ENCODE measurements at regions not wholly inside any gene's neighbourhood (a gene's known extent, or its start where the extent isn't known, plus 50 kb on each side); places are given as distances from the start of the nearest gene placed in this dataset.
A peak's percentile ranks its signal among the peaks of the same experiment; 100 is the strongest.

DNA sequence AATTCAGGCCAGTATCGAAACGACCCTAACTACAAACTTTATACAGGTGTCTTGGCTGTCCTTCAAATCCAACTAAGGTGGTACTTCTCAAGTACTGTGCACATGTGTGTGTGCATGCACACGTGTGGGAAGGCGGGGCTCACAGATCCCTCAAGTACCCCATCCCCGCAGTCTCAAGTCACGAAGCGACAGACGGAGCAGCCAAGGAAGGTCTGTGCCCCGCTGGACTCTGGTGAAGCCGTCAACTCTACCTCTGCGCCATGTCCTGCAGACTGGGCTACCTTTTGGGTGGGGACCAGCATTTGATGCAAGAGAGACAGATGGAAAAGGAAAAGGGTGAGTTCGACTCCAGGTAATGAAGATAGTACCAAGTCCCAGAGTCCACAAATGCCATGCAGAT is 169.0 kb downstream of the CRYBB2 start:
- H3K79me2 ChIP-seq (ENCODE audit: insufficient read depth, low read depth, low read length) = peaks cover 6% of the 10 kb centered on the region; the same call in 1 of the 2 replicates
- intact Hi-C loops (cut with micrococcal nuclease; ENCODE audit: unreplicated experiment) = no loop called here
- H2AFZ ChIP-seq (ENCODE audit: low read length) = no peak overlapping the region
- peaks cover 3% of the 10 kb centered on the region for H4K20me1 ChIP-seq (ENCODE audit: insufficient read depth, low read length)
- BruUV-seq (replicated peaks) = no TSS peak
- no peak overlapping the region for H3K4me2 ChIP-seq (ENCODE audit: low read length)
- peaks cover 35% of the 10 kb centered on the region for H3K4me1 ChIP-seq (ENCODE audit: insufficient read depth, low read length, poor library complexity, severe bottlenecking)
- no peak overlapping the region for H3K4me3 ChIP-seq (ENCODE audit: low read depth, low read length, poor library complexity, severe bottlenecking)
- no peaks in the 10 kb centered on the region for H3K9me3 ChIP-seq (ENCODE audit: low read length)
- no peak for DNase-seq (ENCODE audit: low spot score)
- H3K36me3 ChIP-seq (ENCODE audit: insufficient read depth, low read length) = no peaks in the 10 kb centered on the region
- ChIA-PET CTCF (ENCODE audit: unreplicated experiment) (no interaction called here), POLR2A (no interaction called here)
- H3K9me2 ChIP-seq (ENCODE audit: insufficient read depth, low read length) = no peaks in the 10 kb centered on the region
- no peak overlapping the region for H3K27ac ChIP-seq (ENCODE audit: low read depth, low read length, poor library complexity, severe bottlenecking)
- no peak for TF ChIP-seq CTCF (conservative IDR thresholded peaks at IDR 0.05; ENCODE audit: low read length)
- TF ChIP-seq EZH2phosphoT487 (IDR thresholded peaks at IDR 0.05; ENCODE audit: borderline replicate concordance, low read depth, low read length) = no peak

- peaks cover 35% of the 10 kb centered on the region for H3K4me1 ChIP-seq (ENCODE audit: insufficient read depth, low read length, poor library complexity, severe bottlenecking)
- no peaks in the 10 kb centered on the region for H3K9me3 ChIP-seq (ENCODE audit: low read length)
- peak; percentile 17 for DNase-seq (ENCODE audit: low spot score)
- BruUV-seq (replicated peaks) = no TSS peak
- H3K36me3 ChIP-seq (ENCODE audit: insufficient read depth, low read length) = no peaks in the 10 kb centered on the region
- intact Hi-C loops (cut with micrococcal nuclease; ENCODE audit: unreplicated experiment) = no loop called here
- H3K4me3 ChIP-seq (ENCODE audit: low read depth, low read length, poor library complexity, severe bottlenecking) = no peak overlapping the region
- no peak for TF ChIP-seq EZH2phosphoT487 (IDR thresholded peaks at IDR 0.05; ENCODE audit: borderline replicate concordance, low read depth, low read length)
- no peak for TF ChIP-seq CTCF (conservative IDR thresholded peaks at IDR 0.05; ENCODE audit: low read length)
- H3K79me2 ChIP-seq (ENCODE audit: insufficient read depth, low read depth, low read length) = peaks cover 6% of the 10 kb centered on the region; the same call in 1 of the 2 replicates
- no peak overlapping the region for H2AFZ ChIP-seq (ENCODE audit: low read length)
- no peak overlapping the region for H3K27ac ChIP-seq (ENCODE audit: low read depth, low read length, poor library complexity, severe bottlenecking)
- ChIA-PET POLR2A (no interaction called here), CTCF (ENCODE audit: unreplicated experiment) (no interaction called here)
- H4K20me1 ChIP-seq (ENCODE audit: insufficient read depth, low read length) = peaks cover 3% of the 10 kb centered on the region
- no peak overlapping the region for H3K4me2 ChIP-seq (ENCODE audit: low read length)
- H3K9me2 ChIP-seq (ENCODE audit: insufficient read depth, low read length) = no peaks in the 10 kb centered on the region
Observed at GRCh38 chr22:25388866-25389540, 169.6 kb downstream of the CRYBB2 start.

GRCh38 chr22:25389541-25389919 is 170.1 kb downstream of the CRYBB2 start:
- no peaks in the 10 kb centered on the region for H3K36me3 ChIP-seq (ENCODE audit: insufficient read depth, low read length)
- H3K4me2 ChIP-seq (ENCODE audit: low read length) = no peak overlapping the region
- H3K9me2 ChIP-seq (ENCODE audit: insufficient read depth, low read length) = no peaks in the 10 kb centered on the region
- H3K4me3 ChIP-seq (ENCODE audit: low read depth, low read length, poor library complexity, severe bottlenecking) = no peak overlapping the region
- H3K79me2 ChIP-seq (ENCODE audit: insufficient read depth, low read depth, low read length) = peaks cover 6% of the 10 kb centered on the region; the same call in 1 of the 2 replicates
- no peaks in the 10 kb centered on the region for H3K9me3 ChIP-seq (ENCODE audit: low read length)
- BruUV-seq (replicated peaks) = no TSS peak
- DNase-seq (ENCODE audit: low spot score) = no peak
- POLR2A ChIA-PET = no interaction called here
- intact Hi-C loops (cut with micrococcal nuclease; ENCODE audit: unreplicated experiment) = no loop called here
- peaks cover 35% of the 10 kb centered on the region for H3K4me1 ChIP-seq (ENCODE audit: insufficient read depth, low read length, poor library complexity, severe bottlenecking)
- TF ChIP-seq CTCF (conservative IDR thresholded peaks at IDR 0.05; ENCODE audit: low read length) (no peak), EZH2phosphoT487 (IDR thresholded peaks at IDR 0.05; ENCODE audit: borderline replicate concordance, low read depth, low read length) (no peak)
- H3K27ac ChIP-seq (ENCODE audit: low read depth, low read length, poor library complexity, severe bottlenecking) = no peak overlapping the region
- peaks cover 3% of the 10 kb centered on the region for H4K20me1 ChIP-seq (ENCODE audit: insufficient read depth, low read length)
- no peak overlapping the region for H2AFZ ChIP-seq (ENCODE audit: low read length)
- CTCF ChIA-PET (ENCODE audit: unreplicated experiment) = no interaction called here

All from OCI-LY7 (cell line).